ENCODE measurements at regions not wholly inside any gene's neighbourhood (a gene's known extent, or its start where the extent isn't known, plus 50 kb on each side); places are given as distances from the start of the nearest gene placed in this dataset.
"Not testable (repeated sequence)": the region's sequence is repeated elsewhere in the genome, so short reads cannot be mapped to it uniquely, and the experiment has no call there.

- ChIA-PET POLR2A (ENCODE audit: low non-redundant PET) (no interaction called here), CTCF (no interaction called here)
- no TSS peak for BruUV-seq (replicated peaks)
- TF ChIP-seq, protein P1, sequence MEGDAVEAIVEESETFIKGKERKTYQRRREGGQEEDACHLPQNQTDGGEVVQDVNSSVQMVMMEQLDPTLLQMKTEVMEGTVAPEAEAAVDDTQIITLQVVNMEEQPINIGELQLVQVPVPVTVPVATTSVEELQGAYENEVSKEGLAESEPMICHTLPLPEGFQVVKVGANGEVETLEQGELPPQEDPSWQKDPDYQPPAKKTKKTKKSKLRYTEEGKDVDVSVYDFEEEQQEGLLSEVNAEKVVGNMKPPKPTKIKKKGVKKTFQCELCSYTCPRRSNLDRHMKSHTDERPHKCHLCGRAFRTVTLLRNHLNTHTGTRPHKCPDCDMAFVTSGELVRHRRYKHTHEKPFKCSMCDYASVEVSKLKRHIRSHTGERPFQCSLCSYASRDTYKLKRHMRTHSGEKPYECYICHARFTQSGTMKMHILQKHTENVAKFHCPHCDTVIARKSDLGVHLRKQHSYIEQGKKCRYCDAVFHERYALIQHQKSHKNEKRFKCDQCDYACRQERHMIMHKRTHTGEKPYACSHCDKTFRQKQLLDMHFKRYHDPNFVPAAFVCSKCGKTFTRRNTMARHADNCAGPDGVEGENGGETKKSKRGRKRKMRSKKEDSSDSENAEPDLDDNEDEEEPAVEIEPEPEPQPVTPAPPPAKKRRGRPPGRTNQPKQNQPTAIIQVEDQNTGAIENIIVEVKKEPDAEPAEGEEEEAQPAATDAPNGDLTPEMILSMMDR (conservative IDR thresholded peaks at IDR 0.05; ENCODE audit: low read depth, low read length) = no peak
- no peak for TF ChIP-seq EZH2 (IDR thresholded peaks at IDR 0.05; ENCODE audit: borderline replicate concordance, low read depth, low read length, poor library complexity, severe bottlenecking)
- intact Hi-C loops (cut with micrococcal nuclease; ENCODE audit: unreplicated experiment) = no loop called here
- Histone ChIP-seq H3K36me3 (ENCODE audit: insufficient read depth, low read length, poor library complexity, severe bottlenecking) (no peaks in the 10 kb centered on the region), H3K27ac (ENCODE audit: low read depth, low read length, poor library complexity, severe bottlenecking) (no peak overlapping the region), H3K4me1 (ENCODE audit: insufficient read depth, low read length, poor library complexity, severe bottlenecking) (no peaks in the 10 kb centered on the region), H3K9me3 (ENCODE audit: low read depth, low read length, poor library complexity, severe bottlenecking) (no peaks in the 10 kb centered on the region), H3K27me3 (replicated peaks; ENCODE audit: insufficient read depth, low read depth, low read length, poor library complexity) (no peaks in the 10 kb centered on the region), H3K4me3 (ENCODE audit: low read depth, low read length, poor library complexity, severe bottlenecking) (no peak overlapping the region)
- no peak for DNase-seq (ENCODE audit: low spot score)
These were observed 385.4 kb upstream of the GYPC start for GRCh38 chr2:126270587-126270986.

GRCh38 chr2:126272401-126272800, 383.6 kb upstream of the GYPC start:
- H3K4me3 ChIP-seq (ENCODE audit: low read depth, low read length, poor library complexity, severe bottlenecking) = no peak overlapping the region
- no peaks in the 10 kb centered on the region for H3K4me1 ChIP-seq (ENCODE audit: insufficient read depth, low read length, poor library complexity, severe bottlenecking)
- intact Hi-C loops (cut with micrococcal nuclease; ENCODE audit: unreplicated experiment) = no loop called here
- no TSS peak for BruUV-seq (replicated peaks)
- ChIA-PET CTCF (no interaction called here), POLR2A (ENCODE audit: low non-redundant PET) (no interaction called here)
- DNase-seq (ENCODE audit: low spot score) = no peak
- H3K27me3 ChIP-seq (replicated peaks; ENCODE audit: insufficient read depth, low read depth, low read length, poor library complexity) = no peaks in the 10 kb centered on the region
- no peak overlapping the region for H3K27ac ChIP-seq (ENCODE audit: low read depth, low read length, poor library complexity, severe bottlenecking)
- H3K36me3 ChIP-seq (ENCODE audit: insufficient read depth, low read length, poor library complexity, severe bottlenecking) = no peaks in the 10 kb centered on the region
- no peaks in the 10 kb centered on the region for H3K9me3 ChIP-seq (ENCODE audit: low read depth, low read length, poor library complexity, severe bottlenecking)
- TF ChIP-seq, protein P1 (conservative IDR thresholded peaks at IDR 0.05; ENCODE audit: low read depth, low read length) = no peak
- TF ChIP-seq EZH2 (IDR thresholded peaks at IDR 0.05; ENCODE audit: borderline replicate concordance, low read depth, low read length, poor library complexity, severe bottlenecking) = no peak

DNA sequence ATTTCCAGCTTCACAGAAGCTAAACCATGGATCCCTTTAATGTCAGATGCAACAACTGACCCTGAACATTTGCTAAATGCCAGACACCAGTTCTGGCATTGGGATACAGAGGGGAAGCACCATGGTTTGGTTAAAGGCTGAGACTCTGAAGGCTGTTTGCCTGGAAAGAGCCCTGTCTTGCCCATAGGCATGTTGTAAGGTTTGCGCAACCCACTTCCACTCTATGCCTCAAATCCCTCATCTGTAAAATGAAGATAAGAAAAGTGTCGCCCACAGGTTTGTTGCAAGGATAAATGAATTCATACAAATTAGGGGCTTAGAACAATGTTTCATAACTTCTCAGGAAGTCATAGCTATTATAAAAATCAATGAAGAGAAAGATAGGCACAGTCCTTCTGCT, 380.9 kb upstream of the GYPC start:
- no peak for DNase-seq (ENCODE audit: low spot score)
- H3K27me3 ChIP-seq (replicated peaks; ENCODE audit: insufficient read depth, low read depth, low read length, poor library complexity) = no peaks in the 10 kb centered on the region
- CTCF ChIA-PET = no interaction called here
- H3K4me1 ChIP-seq (ENCODE audit: insufficient read depth, low read length, poor library complexity, severe bottlenecking) = no peaks in the 10 kb centered on the region
- intact Hi-C loops (cut with micrococcal nuclease; ENCODE audit: unreplicated experiment) = no loop called here
- TF ChIP-seq, protein P1 (conservative IDR thresholded peaks at IDR 0.05; ENCODE audit: low read depth, low read length) = no peak
- TF ChIP-seq EZH2 (IDR thresholded peaks at IDR 0.05; ENCODE audit: borderline replicate concordance, low read depth, low read length, poor library complexity, severe bottlenecking) = no peak
- no peaks in the 10 kb centered on the region for H3K36me3 ChIP-seq (ENCODE audit: insufficient read depth, low read length, poor library complexity, severe bottlenecking)
- H3K9me3 ChIP-seq (ENCODE audit: low read depth, low read length, poor library complexity, severe bottlenecking) = no peaks in the 10 kb centered on the region
- POLR2A ChIA-PET (ENCODE audit: low non-redundant PET) = no interaction called here
- BruUV-seq (replicated peaks) = no TSS peak
- no peak overlapping the region for H3K27ac ChIP-seq (ENCODE audit: low read depth, low read length, poor library complexity, severe bottlenecking)
- no peak overlapping the region for H3K4me3 ChIP-seq (ENCODE audit: low read depth, low read length, poor library complexity, severe bottlenecking)

DNA sequence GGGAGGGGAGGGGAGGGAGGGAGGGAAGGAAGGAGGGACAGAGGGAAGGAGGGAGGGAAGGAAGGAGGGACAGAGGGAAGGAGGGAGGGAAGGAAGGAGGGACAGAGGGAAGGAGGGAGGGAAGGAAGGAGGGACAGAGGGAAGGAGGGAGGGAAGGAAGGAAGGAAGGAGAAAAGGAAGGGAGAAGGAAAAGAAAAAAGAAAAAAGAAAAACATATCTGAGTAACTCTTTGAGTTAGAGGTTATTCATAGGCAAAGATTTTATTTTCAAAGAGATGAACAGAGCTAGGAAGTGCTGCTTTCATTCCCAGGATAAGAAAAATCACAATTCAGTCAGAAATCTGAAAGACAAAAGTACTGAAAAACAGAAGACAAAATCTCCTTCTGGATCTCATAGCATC, 379.7 kb upstream of the GYPC start:
- intact Hi-C loops (cut with micrococcal nuclease; ENCODE audit: unreplicated experiment); H3K4me1 ChIP-seq (ENCODE audit: insufficient read depth, low read length, poor library complexity, severe bottlenecking); POLR2A ChIA-PET (ENCODE audit: low non-redundant PET); DNase-seq (ENCODE audit: low spot score); H3K27ac ChIP-seq (ENCODE audit: low read depth, low read length, poor library complexity, severe bottlenecking); H3K9me3 ChIP-seq (ENCODE audit: low read depth, low read length, poor library complexity, severe bottlenecking); H3K4me3 ChIP-seq (ENCODE audit: low read depth, low read length, poor library complexity, severe bottlenecking); H3K36me3 ChIP-seq (ENCODE audit: insufficient read depth, low read length, poor library complexity, severe bottlenecking); BruUV-seq (replicated peaks); H3K27me3 ChIP-seq (replicated peaks; ENCODE audit: insufficient read depth, low read depth, low read length, poor library complexity); CTCF ChIA-PET: not testable (repeated sequence)
